GM23248 (cell line): ENCODE measurements at regions not wholly inside any gene's neighbourhood (a gene's known extent, or its start where the extent isn't known, plus 50 kb on each side); places are given as distances from the start of the nearest gene placed in this dataset.

Experiments
- DNase-seq: peaks from one replicate; pipeline ENCODE4 v3.0.0-alpha.2; 2015
- H2AFZ ChIP-seq: fragments of 200-600 bp; sonication (generic); 2 replicates; pipeline ENCODE4 v1.6.1; 2016; ENCODE audit warnings: antibody characterized with exemption
- H3F3A ChIP-seq: fragments of 200-600 bp; sonication (generic); 2 replicates; pipeline ENCODE4 v1.6.1; 2016; ENCODE audit warnings: mild to moderate bottlenecking, antibody characterized with exemption, mixed run types; ENCODE audit not compliant: insufficient read depth
- H3K27ac ChIP-seq: fragments of 200-600 bp; sonication (generic); 2 replicates; pipeline ENCODE4 v1.5.1; 2016; ENCODE audit warnings: mild to moderate bottlenecking
- H3K27me3 ChIP-seq: fragments of 200-600 bp; sonication (generic); replicated peaks from 2 replicates; pipeline ENCODE4 v1.6.1; 2016; ENCODE audit warnings: mild to moderate bottlenecking; ENCODE audit not compliant: insufficient read depth
- H3K36me3 ChIP-seq: fragments of 200-600 bp; sonication (generic); 2 replicates; pipeline ENCODE4 v1.6.1; 2016; ENCODE audit warnings: low read depth, mild to moderate bottlenecking
- H3K4me1 ChIP-seq: fragments of 200-600 bp; sonication (generic); 2 replicates; pipeline ENCODE4 v1.6.1; 2016; ENCODE audit warnings: mild to moderate bottlenecking; ENCODE audit not compliant: insufficient read depth
- H3K4me2 ChIP-seq: fragments of 200-600 bp; sonication (generic); one replicate; pipeline ENCODE4 v1.6.1; 2016; ENCODE audit warnings: mild to moderate bottlenecking; ENCODE audit not compliant: unreplicated experiment
- H3K4me3 ChIP-seq: fragments of 200-600 bp; sonication (generic); 2 replicates; pipeline ENCODE4 v1.5.1; 2016; ENCODE audit warnings: mild to moderate bottlenecking
- H3K79me2 ChIP-seq: fragments of 200-600 bp; sonication (generic); 2 replicates; pipeline ENCODE4 v1.6.1; 2016; ENCODE audit warnings: mild to moderate bottlenecking; ENCODE audit not compliant: insufficient read depth
- H3K9ac ChIP-seq: fragments of 200-600 bp; sonication (generic); 2 replicates; pipeline ENCODE4 v1.6.1; 2016; ENCODE audit warnings: mild to moderate bottlenecking
- H3K9me2 ChIP-seq: fragments of 200-600 bp; sonication (generic); 2 replicates; pipeline ENCODE4 v1.6.1; 2016; ENCODE audit warnings: mixed run types, mild to moderate bottlenecking, moderate library complexity; ENCODE audit not compliant: insufficient read depth
- H3K9me3 ChIP-seq: fragments of 200-600 bp; sonication (generic); one replicate; pipeline ENCODE4 v1.6.1; 2017; ENCODE audit warnings: low read depth
- H4K20me1 ChIP-seq: fragments of 200-600 bp; sonication (generic); 2 replicates; pipeline ENCODE4 v1.6.0; 2016; ENCODE audit not compliant: insufficient read depth
- EZH2 ChIP-seq: fragments of 200-600 bp; sonication (generic); IDR thresholded peaks from 2 replicates; pipeline ENCODE4 v1.6.1; 2018; ENCODE audit warnings: antibody characterized with exemption, mild to moderate bottlenecking; ENCODE audit not compliant: insufficient read depth, poor library complexity, severe bottlenecking
- EZH2phosphoT487 ChIP-seq: fragments of 200-600 bp; sonication (generic); IDR thresholded peaks from 2 replicates; pipeline ENCODE4 v1.6.1; 2018; ENCODE audit warnings: antibody characterized with exemption, moderate library complexity, mild to moderate bottlenecking, low read depth; ENCODE audit not compliant: insufficient read depth
- WGBS, 2 experiments: methylation state at CpG; one replicate each; pipeline ENCODE4 v1.1.6; 2015 to 2017; ENCODE audit warnings: low lambda C conversion rate in 2 of 2, low coverage in 1 of 2; ENCODE audit errors: missing lambda C conversion rate in 2 of 2; 5-methylcytosine and 5-hydroxymethylcytosine counted together
- in situ Hi-C: fragments of 300-500 bp; cut with MboI; formaldehyde crosslinking; loops from 2 replicates; pipeline ENCODE4 v1.15.0; 2020

DNA sequence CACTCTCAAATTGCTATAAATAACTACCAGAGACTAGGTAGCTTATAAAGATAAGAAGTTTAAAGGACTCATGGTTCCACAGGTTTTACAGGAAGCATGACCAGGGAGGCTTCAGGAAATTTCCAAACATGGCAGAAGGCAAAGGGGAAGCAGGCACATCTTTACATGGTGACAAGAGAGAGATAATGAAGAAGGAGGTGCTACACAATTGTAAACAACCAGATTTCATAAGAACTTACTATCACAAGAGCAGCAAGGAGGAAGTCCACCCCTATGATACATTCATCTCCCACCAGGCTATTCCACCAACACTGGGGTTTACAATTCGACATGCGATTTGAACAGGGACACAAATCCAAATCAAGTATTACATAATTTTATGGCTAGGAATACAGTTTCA is 257.7 kb downstream of the BTG1 start:
- no peaks in the 10 kb centered on the region for H3K9me3 ChIP-seq
- no peak overlapping the region for H3K4me2 ChIP-seq
- H3K9ac ChIP-seq, result no peak overlapping the region
- H3K4me3 ChIP-seq, result no peak overlapping the region
- H3K27ac ChIP-seq, result no peak overlapping the region
- no peak for DNase-seq
- TF ChIP-seq EZH2phosphoT487 (no peak), EZH2 (no peak)
- H3K9me2 ChIP-seq, result no peaks in the 10 kb centered on the region
- no peak overlapping the region for H2AFZ ChIP-seq
- 94 to 97% methylated on average over 2 of the region's 2 CpGs for WGBS, 2 experiments
- no peaks in the 10 kb centered on the region for H3K36me3 ChIP-seq
- no peaks in the 10 kb centered on the region for H3K27me3 ChIP-seq
- no peaks in the 10 kb centered on the region for H3K4me1 ChIP-seq
- H4K20me1 ChIP-seq, result no peaks in the 10 kb centered on the region
- H3K79me2 ChIP-seq, result no peaks in the 10 kb centered on the region
- no peaks in the 10 kb centered on the region for H3F3A ChIP-seq
- in situ Hi-C loops, result no loop called here

DNA sequence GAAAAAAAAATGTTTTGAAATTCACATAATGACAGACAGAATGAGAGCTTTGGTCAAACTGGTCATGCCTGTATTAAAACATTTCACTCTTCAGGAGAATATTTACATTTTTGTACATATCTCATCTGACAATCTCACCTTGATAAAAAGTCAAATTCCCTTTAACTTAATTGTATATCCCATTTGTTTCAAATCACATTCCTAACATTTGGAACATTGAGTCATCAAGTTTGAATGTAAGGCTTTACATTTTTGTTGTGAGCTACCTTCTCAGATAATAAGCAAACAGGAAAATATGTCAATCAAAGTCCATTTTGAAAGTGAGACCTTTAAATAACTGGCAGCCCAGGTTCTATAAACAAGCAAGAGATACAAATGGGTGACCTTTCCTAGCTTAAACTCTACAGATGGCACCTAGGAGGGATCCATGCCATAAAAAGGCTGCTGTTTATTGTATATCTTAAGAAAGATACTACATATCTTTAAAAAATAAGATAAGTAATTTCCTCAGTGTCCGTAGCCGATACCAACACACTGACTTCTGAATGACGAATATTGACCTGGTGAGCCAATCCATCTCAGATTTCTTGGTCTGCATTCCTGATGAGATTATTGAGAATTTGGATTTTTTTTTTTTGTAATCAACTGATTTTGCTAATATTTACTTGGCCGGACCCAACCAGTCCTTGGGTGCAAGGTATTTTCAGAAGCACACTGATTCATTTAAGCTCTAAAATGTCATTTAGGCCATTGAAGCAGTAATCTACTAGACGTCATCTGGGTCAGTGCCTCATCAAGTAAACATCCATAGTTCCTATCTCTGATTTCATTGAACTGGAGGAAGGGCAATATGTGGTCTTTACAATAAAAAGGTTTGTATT is 259.6 kb downstream of the BTG1 start:
- Histone ChIP-seq H3K9me3 (no peaks in the 10 kb centered on the region), H3K27me3 (no peaks in the 10 kb centered on the region), H3K4me1 (no peaks in the 10 kb centered on the region), H3K4me3 (no peak overlapping the region), H4K20me1 (no peaks in the 10 kb centered on the region), H3K27ac (no peak overlapping the region), H3K79me2 (no peaks in the 10 kb centered on the region), H3F3A (no peaks in the 10 kb centered on the region), H3K4me2 (no peak overlapping the region), H3K36me3 (no peaks in the 10 kb centered on the region), H3K9ac (no peak overlapping the region), H3K9me2 (no peaks in the 10 kb centered on the region), H2AFZ (no peak overlapping the region)
- DNase-seq, result no peak
- no peak for TF ChIP-seq EZH2
- no peak for TF ChIP-seq EZH2phosphoT487
- in situ Hi-C loops, result no loop called here
- WGBS, 2 experiments, result 96 to 97% methylated on average over 5 of the region's 5 CpGs

DNA sequence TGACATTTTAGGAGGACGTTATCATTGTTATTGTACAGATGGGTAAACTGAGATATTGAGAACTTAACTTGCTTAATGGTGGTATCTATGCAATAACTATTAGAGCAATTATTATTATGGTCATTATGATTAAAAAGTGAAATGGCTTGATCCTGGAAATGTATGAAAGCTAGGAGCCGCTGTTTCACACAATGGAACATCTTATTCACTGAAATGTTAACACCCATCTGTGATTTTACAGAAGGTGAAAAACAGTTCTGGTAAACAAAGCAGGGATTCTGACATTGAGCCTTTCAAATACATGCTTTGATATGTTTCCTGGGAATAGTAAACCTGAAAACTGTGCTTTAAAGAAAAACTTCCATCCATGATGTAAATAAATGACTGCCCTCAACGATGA is 261.4 kb downstream of the BTG1 start:
- in situ Hi-C loops, result no loop called here

DNA sequence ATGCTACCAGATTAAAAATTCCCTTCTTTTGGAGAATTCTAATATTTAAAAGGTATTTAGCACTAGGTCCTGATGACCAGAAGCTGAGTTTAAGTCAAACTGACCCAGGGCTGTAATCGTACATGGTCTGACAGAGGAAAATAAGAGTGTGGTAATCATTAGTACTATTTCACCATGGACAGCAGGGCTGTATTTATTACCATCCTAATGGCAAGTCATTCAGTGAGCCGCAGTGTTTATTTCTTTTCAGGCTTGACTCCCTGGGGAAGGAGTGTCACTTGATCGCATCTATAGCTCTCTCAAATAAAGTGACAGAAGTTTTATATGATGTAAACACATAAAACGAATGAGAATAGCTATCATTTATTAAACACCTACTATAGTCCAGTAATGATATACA is 261.8 kb downstream of the BTG1 start:
- no peaks in the 10 kb centered on the region for H3K36me3 ChIP-seq
- no peak overlapping the region for H3K27ac ChIP-seq
- no peaks in the 10 kb centered on the region for H4K20me1 ChIP-seq
- no peaks in the 10 kb centered on the region for H3F3A ChIP-seq
- H3K4me3 ChIP-seq, result no peak overlapping the region
- H3K9me2 ChIP-seq, result no peaks in the 10 kb centered on the region; the same call in 1 of the 2 replicates
- in situ Hi-C loops, result no loop called here
- WGBS, 2 experiments, result 93 to 94% methylated on average over 4 of the region's 4 CpGs
- TF ChIP-seq EZH2phosphoT487 (no peak), EZH2 (no peak)
- H3K4me1 ChIP-seq, result no peaks in the 10 kb centered on the region
- DNase-seq, result no peak
- no peaks in the 10 kb centered on the region for H3K9me3 ChIP-seq
- no peaks in the 10 kb centered on the region for H3K27me3 ChIP-seq
- H3K4me2 ChIP-seq, result no peak overlapping the region
- H3K9ac ChIP-seq, result no peak overlapping the region
- no peaks in the 10 kb centered on the region for H3K79me2 ChIP-seq
- no peak overlapping the region for H2AFZ ChIP-seq

More for the DNA sequence above, 261.4 kb downstream of the BTG1 start:
- no peak overlapping the region for H3K9ac ChIP-seq
- H3K27me3 ChIP-seq, result no peaks in the 10 kb centered on the region
- H3K9me3 ChIP-seq, result no peaks in the 10 kb centered on the region
- TF ChIP-seq EZH2phosphoT487 (no peak), EZH2 (no peak)
- H3K27ac ChIP-seq, result no peak overlapping the region
- no peaks in the 10 kb centered on the region for H4K20me1 ChIP-seq
- H3K4me3 ChIP-seq, result no peak overlapping the region
- H3K79me2 ChIP-seq, result no peaks in the 10 kb centered on the region
- H3K9me2 ChIP-seq, result no peaks in the 10 kb centered on the region
- no peak overlapping the region for H2AFZ ChIP-seq
- 78 to 87% methylated on average over 3 of the region's 3 CpGs for WGBS, 2 experiments
- no peak for DNase-seq
- H3K4me2 ChIP-seq, result no peak overlapping the region
- H3K4me1 ChIP-seq, result no peaks in the 10 kb centered on the region
- H3K36me3 ChIP-seq, result no peaks in the 10 kb centered on the region
- H3F3A ChIP-seq, result no peaks in the 10 kb centered on the region
